ENCODE measurements at regions not wholly inside any gene's neighbourhood (a gene's known extent, or its start where the extent isn't known, plus 50 kb on each side); places are given as distances from the start of the nearest gene placed in this dataset.

GRCh38 chr20:57797401-57797800 lies 87.6 kb upstream of the PMEPA1 start:
- Mint-ChIP-seq H3K4me1 (no peaks in the 10 kb centered on the region), H3K27ac (no peak overlapping the region), H3K9me3 (no peaks in the 10 kb centered on the region), H3K4me3 (no peak overlapping the region), H3K36me3 (no peaks in the 10 kb centered on the region), H3K27me3 (peaks cover 0 to 1% of the 10 kb centered on the region in 2 donors)
- H3K36me3 ChIP-seq (ENCODE audit: insufficient read depth, low read length): no peaks in the 10 kb centered on the region
- no peaks in the 10 kb centered on the region for H3K27me3 ChIP-seq (ENCODE audit: insufficient read depth, low read length, poor library complexity, severe bottlenecking)
- no peak overlapping the region for H3K4me3 ChIP-seq (ENCODE audit: low read length)
- no peak for DNase-seq
- POLR2A ChIA-PET: no interaction called here
- H3K4me1 ChIP-seq (ENCODE audit: insufficient read depth, low read length): no peaks in the 10 kb centered on the region
- CTCF ChIA-PET: no interaction called here
- no peak overlapping the region for H3K27ac ChIP-seq (ENCODE audit: low read depth, low read length)
- no peaks in the 10 kb centered on the region for H3K9me3 ChIP-seq (ENCODE audit: low read length)

- Mint-ChIP-seq H3K4me3 (no peak overlapping the region), H3K27ac (no peak overlapping the region), H3K36me3 (no peaks in the 10 kb centered on the region), H3K27me3 (peaks cover 0 to 3% of the 10 kb centered on the region in 2 donors), H3K4me1 (no peaks in the 10 kb centered on the region), H3K9me3 (no peaks in the 10 kb centered on the region)
- no peak for DNase-seq
- Histone ChIP-seq H3K4me3 (ENCODE audit: low read length) (no peak overlapping the region), H3K36me3 (ENCODE audit: insufficient read depth, low read length) (no peaks in the 10 kb centered on the region), H3K4me1 (ENCODE audit: insufficient read depth, low read length) (no peaks in the 10 kb centered on the region), H3K9me3 (ENCODE audit: low read length) (no peaks in the 10 kb centered on the region), H3K27me3 (ENCODE audit: insufficient read depth, low read length, poor library complexity, severe bottlenecking) (no peaks in the 10 kb centered on the region), H3K27ac (ENCODE audit: low read depth, low read length) (no peak overlapping the region)
- POLR2A ChIA-PET: no interaction called here
- CTCF ChIA-PET: no interaction called here
Measured at GRCh38 chr20:57795977-57796560, 86.3 kb upstream of the PMEPA1 start.

- Mint-ChIP-seq H3K27me3 (peaks cover 0 to 3% of the 10 kb centered on the region in 2 donors), H3K27ac (no peak overlapping the region), H3K4me1 (no peaks in the 10 kb centered on the region), H3K4me3 (no peak overlapping the region), H3K36me3 (no peaks in the 10 kb centered on the region), H3K9me3 (no peaks in the 10 kb centered on the region)
- H3K27ac ChIP-seq (ENCODE audit: low read depth, low read length): no peak overlapping the region
- H3K36me3 ChIP-seq (ENCODE audit: insufficient read depth, low read length): no peaks in the 10 kb centered on the region
- CTCF ChIA-PET: no interaction called here
- H3K9me3 ChIP-seq (ENCODE audit: low read length): no peaks in the 10 kb centered on the region
- POLR2A ChIA-PET: no interaction called here
- no peaks in the 10 kb centered on the region for H3K27me3 ChIP-seq (ENCODE audit: insufficient read depth, low read length, poor library complexity, severe bottlenecking)
- no peaks in the 10 kb centered on the region for H3K4me1 ChIP-seq (ENCODE audit: insufficient read depth, low read length)
- H3K4me3 ChIP-seq (ENCODE audit: low read length): no peak overlapping the region
- no peak for DNase-seq
Measured at GRCh38 chr20:57795342-57795697, 85.5 kb upstream of the PMEPA1 start.

- Mint-ChIP-seq H3K36me3 (no peaks in the 10 kb centered on the region), H3K27ac (no peak overlapping the region), H3K4me1 (no peaks in the 10 kb centered on the region), H3K9me3 (no peaks in the 10 kb centered on the region), H3K27me3 (peaks cover 0 to 3% of the 10 kb centered on the region in 2 donors), H3K4me3 (no peak overlapping the region)
- ChIA-PET POLR2A (no interaction called here), CTCF (no interaction called here)
- Histone ChIP-seq H3K9me3 (ENCODE audit: low read length) (no peaks in the 10 kb centered on the region), H3K27ac (ENCODE audit: low read depth, low read length) (no peak overlapping the region), H3K36me3 (ENCODE audit: insufficient read depth, low read length) (no peaks in the 10 kb centered on the region), H3K4me3 (ENCODE audit: low read length) (no peak overlapping the region), H3K4me1 (ENCODE audit: insufficient read depth, low read length) (no peaks in the 10 kb centered on the region), H3K27me3 (ENCODE audit: insufficient read depth, low read length, poor library complexity, severe bottlenecking) (no peaks in the 10 kb centered on the region)
- no peak for DNase-seq
Measured at GRCh38 chr20:57794600-57795341, 85.0 kb upstream of the PMEPA1 start.

GRCh38 chr20:57794036-57794435 lies 84.2 kb upstream of the PMEPA1 start:
- ChIA-PET POLR2A (no interaction called here), CTCF (no interaction called here)
- Histone ChIP-seq H3K27ac (ENCODE audit: low read depth, low read length) (no peak overlapping the region), H3K4me3 (ENCODE audit: low read length) (no peak overlapping the region), H3K4me1 (ENCODE audit: insufficient read depth, low read length) (no peaks in the 10 kb centered on the region), H3K36me3 (ENCODE audit: insufficient read depth, low read length) (no peaks in the 10 kb centered on the region), H3K9me3 (ENCODE audit: low read length) (no peaks in the 10 kb centered on the region), H3K27me3 (ENCODE audit: insufficient read depth, low read length, poor library complexity, severe bottlenecking) (no peaks in the 10 kb centered on the region)
- Mint-ChIP-seq H3K36me3 (no peaks in the 10 kb centered on the region), H3K9me3 (no peaks in the 10 kb centered on the region), H3K27me3 (peaks cover 0 to 3% of the 10 kb centered on the region in 2 donors), H3K4me3 (no peak overlapping the region), H3K4me1 (no peaks in the 10 kb centered on the region), H3K27ac (no peak overlapping the region)
- DNase-seq: no peak

GRCh38 chr20:57793421-57793820 lies 83.6 kb upstream of the PMEPA1 start:
- DNase-seq: no peak
- no peaks in the 10 kb centered on the region for H3K36me3 ChIP-seq (ENCODE audit: insufficient read depth, low read length)
- Mint-ChIP-seq H3K4me3 (no peak overlapping the region), H3K9me3 (no peaks in the 10 kb centered on the region), H3K36me3 (no peaks in the 10 kb centered on the region), H3K27me3 (peaks cover 0 to 3% of the 10 kb centered on the region in 2 donors), H3K4me1 (no peaks in the 10 kb centered on the region), H3K27ac (no peak overlapping the region)
- ChIA-PET CTCF (no interaction called here), POLR2A (no interaction called here)
- no peak overlapping the region for H3K4me3 ChIP-seq (ENCODE audit: low read length)
- H3K4me1 ChIP-seq (ENCODE audit: insufficient read depth, low read length): no peaks in the 10 kb centered on the region
- H3K27me3 ChIP-seq (ENCODE audit: insufficient read depth, low read length, poor library complexity, severe bottlenecking): no peaks in the 10 kb centered on the region
- no peak overlapping the region for H3K27ac ChIP-seq (ENCODE audit: low read depth, low read length)
- no peaks in the 10 kb centered on the region for H3K9me3 ChIP-seq (ENCODE audit: low read length)

GRCh38 chr20:57792386-57793080 lies 82.7 kb upstream of the PMEPA1 start:
- Mint-ChIP-seq H3K4me3 (no peak overlapping the region), H3K36me3 (no peaks in the 10 kb centered on the region), H3K27me3 (peaks cover 0 to 3% of the 10 kb centered on the region in 2 donors), H3K4me1 (no peaks in the 10 kb centered on the region), H3K27ac (no peak overlapping the region), H3K9me3 (no peaks in the 10 kb centered on the region)
- Histone ChIP-seq H3K36me3 (ENCODE audit: insufficient read depth, low read length) (no peaks in the 10 kb centered on the region), H3K4me1 (ENCODE audit: insufficient read depth, low read length) (no peaks in the 10 kb centered on the region), H3K9me3 (ENCODE audit: low read length) (no peaks in the 10 kb centered on the region), H3K27me3 (ENCODE audit: insufficient read depth, low read length, poor library complexity, severe bottlenecking) (no peaks in the 10 kb centered on the region), H3K4me3 (ENCODE audit: low read length) (no peak overlapping the region), H3K27ac (ENCODE audit: low read depth, low read length) (no peak overlapping the region)
- POLR2A ChIA-PET: no interaction called here
- CTCF ChIA-PET: no interaction called here
- DNase-seq: no peak

GRCh38 chr20:57791966-57792365 lies 82.2 kb upstream of the PMEPA1 start:
- H3K4me1 ChIP-seq (ENCODE audit: insufficient read depth, low read length): no peaks in the 10 kb centered on the region
- Mint-ChIP-seq H3K4me1 (no peaks in the 10 kb centered on the region), H3K4me3 (no peak overlapping the region), H3K9me3 (no peaks in the 10 kb centered on the region), H3K27me3 (peaks cover 0 to 3% of the 10 kb centered on the region in 2 donors), H3K27ac (no peak overlapping the region), H3K36me3 (no peaks in the 10 kb centered on the region)
- H3K27me3 ChIP-seq (ENCODE audit: insufficient read depth, low read length, poor library complexity, severe bottlenecking): no peaks in the 10 kb centered on the region
- DNase-seq: no peak
- no peak overlapping the region for H3K4me3 ChIP-seq (ENCODE audit: low read length)
- ChIA-PET CTCF (no interaction called here), POLR2A (no interaction called here)
- no peaks in the 10 kb centered on the region for H3K36me3 ChIP-seq (ENCODE audit: insufficient read depth, low read length)
- H3K9me3 ChIP-seq (ENCODE audit: low read length): no peaks in the 10 kb centered on the region
- no peak overlapping the region for H3K27ac ChIP-seq (ENCODE audit: low read depth, low read length)
